ENCODE measurements at regions not wholly inside any gene's neighbourhood (a gene's known extent, or its start where the extent isn't known, plus 50 kb on each side); places are given as distances from the start of the nearest gene placed in this dataset.

DNA sequence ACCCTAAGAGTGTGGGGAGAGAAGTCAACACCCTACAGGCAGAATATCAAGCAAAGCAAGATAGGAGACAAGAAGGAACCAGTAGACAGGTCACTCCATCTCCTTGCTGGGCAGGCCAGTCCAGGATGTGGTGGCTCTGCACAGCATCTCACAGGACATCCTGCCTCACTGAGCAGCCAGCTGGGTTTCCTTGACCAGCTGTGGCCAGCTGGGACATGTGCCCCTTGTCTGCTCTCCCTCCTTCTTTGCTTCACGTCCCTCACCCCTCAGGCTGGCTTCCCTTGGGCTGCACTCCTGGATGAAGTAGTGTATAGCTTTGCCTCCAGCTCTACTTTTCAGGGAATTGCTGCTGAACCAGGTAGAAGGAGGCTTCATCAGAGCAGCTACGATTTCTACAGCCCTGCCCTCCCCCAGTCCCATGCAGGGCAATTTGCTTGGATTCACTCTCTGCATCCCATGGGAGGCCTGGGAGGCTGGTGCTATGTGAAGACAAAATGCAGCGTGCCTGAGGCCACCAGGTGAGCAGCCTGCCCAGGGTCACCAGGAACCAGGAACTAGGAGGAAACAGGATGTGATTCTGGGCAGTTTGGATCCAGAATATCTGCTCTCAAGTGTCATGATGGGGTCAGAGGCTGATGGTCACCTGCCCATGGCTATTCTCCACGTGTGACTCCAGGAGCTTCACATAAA, 110.0 kb upstream of the PMEPA1 start:
- intact Hi-C loops (cut with DNase I), result no loop called here

DNA sequence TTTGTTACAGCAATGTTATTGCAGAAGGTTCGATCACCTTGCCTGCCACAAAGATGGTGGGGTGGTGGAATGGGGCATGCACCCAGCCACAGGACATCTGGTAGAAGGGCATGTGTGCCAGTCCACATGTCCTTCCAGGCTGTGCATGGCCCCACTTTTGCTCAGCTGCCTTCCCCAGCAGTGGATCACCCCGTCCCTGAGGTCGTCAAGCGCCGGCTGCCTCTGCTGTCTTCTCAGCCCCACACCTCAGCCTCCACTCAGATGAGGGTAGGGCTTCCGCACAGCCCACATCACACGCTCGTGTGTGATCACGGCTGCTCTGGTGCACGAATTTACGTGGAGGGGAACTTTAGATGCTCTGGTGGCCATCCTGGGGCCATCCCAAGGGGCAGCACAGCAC, 109.5 kb upstream of the PMEPA1 start:
- Histone ChIP-seq H3K27me3 (no peaks in the 10 kb centered on the region), H3K9ac (ENCODE audit: low read depth in 2 of 2, low read length in 2 of 2) (no peak overlapping the region), H3K27ac (no peak overlapping the region), H3K9me3 (no peaks in the 10 kb centered on the region), H3K36me3 (no peaks in the 10 kb centered on the region), H3K4me3 (no peak overlapping the region), H3K4me1 (no peaks in the 10 kb centered on the region)
- no peak for DNase-seq
- intact Hi-C loops (cut with DNase I), result no loop called here
- TF ChIP-seq, protein P1, sequence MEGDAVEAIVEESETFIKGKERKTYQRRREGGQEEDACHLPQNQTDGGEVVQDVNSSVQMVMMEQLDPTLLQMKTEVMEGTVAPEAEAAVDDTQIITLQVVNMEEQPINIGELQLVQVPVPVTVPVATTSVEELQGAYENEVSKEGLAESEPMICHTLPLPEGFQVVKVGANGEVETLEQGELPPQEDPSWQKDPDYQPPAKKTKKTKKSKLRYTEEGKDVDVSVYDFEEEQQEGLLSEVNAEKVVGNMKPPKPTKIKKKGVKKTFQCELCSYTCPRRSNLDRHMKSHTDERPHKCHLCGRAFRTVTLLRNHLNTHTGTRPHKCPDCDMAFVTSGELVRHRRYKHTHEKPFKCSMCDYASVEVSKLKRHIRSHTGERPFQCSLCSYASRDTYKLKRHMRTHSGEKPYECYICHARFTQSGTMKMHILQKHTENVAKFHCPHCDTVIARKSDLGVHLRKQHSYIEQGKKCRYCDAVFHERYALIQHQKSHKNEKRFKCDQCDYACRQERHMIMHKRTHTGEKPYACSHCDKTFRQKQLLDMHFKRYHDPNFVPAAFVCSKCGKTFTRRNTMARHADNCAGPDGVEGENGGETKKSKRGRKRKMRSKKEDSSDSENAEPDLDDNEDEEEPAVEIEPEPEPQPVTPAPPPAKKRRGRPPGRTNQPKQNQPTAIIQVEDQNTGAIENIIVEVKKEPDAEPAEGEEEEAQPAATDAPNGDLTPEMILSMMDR (IDR thresholded peaks at IDR 0.05), result no peak

More for the DNA sequence above, 110.0 kb upstream of the PMEPA1 start:
- Histone ChIP-seq H3K9ac (ENCODE audit: low read depth in 2 of 2, low read length in 2 of 2) (no peak overlapping the region), H3K4me3 (no peak overlapping the region), H3K27ac (no peak overlapping the region), H3K27me3 (no peaks in the 10 kb centered on the region), H3K4me1 (no peaks in the 10 kb centered on the region), H3K9me3 (no peaks in the 10 kb centered on the region), H3K36me3 (no peaks in the 10 kb centered on the region)
- no peak for DNase-seq
- TF ChIP-seq, protein P1 (IDR thresholded peaks at IDR 0.05), result no peak

DNA sequence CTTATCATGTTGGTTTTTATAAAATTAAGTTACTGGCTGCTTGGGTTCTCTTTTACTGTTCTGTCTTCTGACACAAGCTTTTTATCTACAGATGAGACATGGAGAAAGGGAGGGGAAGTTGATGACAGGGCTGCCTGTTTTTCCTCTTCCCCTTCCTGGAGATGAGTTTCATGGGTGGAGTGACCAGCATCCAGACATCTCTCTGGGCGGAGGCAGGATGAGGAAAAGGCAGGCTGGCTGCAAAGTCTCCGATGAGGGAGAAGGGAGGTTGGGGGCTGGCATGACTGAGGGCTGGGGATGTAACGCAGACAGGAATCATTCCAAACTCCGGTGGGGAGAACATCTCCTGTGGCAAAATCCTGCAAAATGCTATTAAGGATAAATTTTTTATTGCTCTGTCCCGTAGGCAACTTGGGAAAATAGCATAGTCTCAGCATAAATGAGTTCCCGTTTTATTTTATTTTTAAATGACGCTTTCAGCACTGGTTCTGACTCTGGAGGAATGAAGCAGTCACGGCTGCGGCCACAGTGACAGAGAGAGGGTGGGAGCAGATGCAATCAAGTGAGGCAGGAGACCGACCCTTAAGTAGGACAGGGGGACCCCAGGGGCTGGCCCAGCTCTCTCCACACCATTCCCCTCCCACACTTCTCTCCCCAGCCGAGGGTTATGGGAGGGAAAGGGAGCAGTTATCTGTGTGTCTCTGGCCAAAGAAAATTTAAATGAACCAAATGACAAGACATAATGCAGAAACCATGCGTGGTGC, 108.8 kb upstream of the PMEPA1 start:
- intact Hi-C loops (cut with DNase I), result no loop called here
- no peaks in the 10 kb centered on the region for H3K9me3 ChIP-seq
- no peak for DNase-seq

DNA sequence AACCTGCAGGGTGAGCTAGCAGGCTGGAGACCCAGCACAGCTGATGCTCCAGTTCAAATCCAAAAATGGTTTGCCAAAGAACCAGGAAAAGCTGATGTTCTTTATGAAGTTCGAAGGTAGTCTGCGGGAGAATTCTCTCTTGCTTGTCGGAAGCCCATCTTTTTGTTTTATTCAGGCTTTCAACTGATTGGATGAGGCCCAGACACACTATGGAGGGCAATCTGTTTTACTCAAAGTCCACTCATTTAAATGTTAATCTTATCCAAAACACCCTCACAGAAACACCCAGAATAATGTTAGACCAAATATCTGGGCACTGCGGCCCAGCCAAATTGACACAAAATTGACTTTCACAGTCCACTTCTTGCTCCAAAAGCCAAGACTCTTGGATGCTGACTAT, 105.6 kb upstream of the PMEPA1 start:
- H3K4me1 ChIP-seq, result no peaks in the 10 kb centered on the region
- H3K27ac ChIP-seq, result no peak overlapping the region
- H3K9ac ChIP-seq (ENCODE audit: low read depth in 2 of 2, low read length in 2 of 2), result no peak overlapping the region
- intact Hi-C loops (cut with DNase I), result no loop called here
- TF ChIP-seq, protein P1 (IDR thresholded peaks at IDR 0.05), result no peak
- H3K27me3 ChIP-seq, result no peaks in the 10 kb centered on the region
- no peaks in the 10 kb centered on the region for H3K9me3 ChIP-seq
- no peak overlapping the region for H3K4me3 ChIP-seq
- no peaks in the 10 kb centered on the region for H3K36me3 ChIP-seq
- DNase-seq, result no peak

More for the DNA sequence above, 108.8 kb upstream of the PMEPA1 start:
- Histone ChIP-seq H3K27me3 (no peaks in the 10 kb centered on the region), H3K4me3 (no peak overlapping the region), H3K27ac (no peak overlapping the region), H3K4me1 (no peaks in the 10 kb centered on the region), H3K36me3 (no peaks in the 10 kb centered on the region), H3K9ac (ENCODE audit: low read depth in 2 of 2, low read length in 2 of 2) (no peak overlapping the region)
- TF ChIP-seq, protein P1 (IDR thresholded peaks at IDR 0.05), result no peak

DNA sequence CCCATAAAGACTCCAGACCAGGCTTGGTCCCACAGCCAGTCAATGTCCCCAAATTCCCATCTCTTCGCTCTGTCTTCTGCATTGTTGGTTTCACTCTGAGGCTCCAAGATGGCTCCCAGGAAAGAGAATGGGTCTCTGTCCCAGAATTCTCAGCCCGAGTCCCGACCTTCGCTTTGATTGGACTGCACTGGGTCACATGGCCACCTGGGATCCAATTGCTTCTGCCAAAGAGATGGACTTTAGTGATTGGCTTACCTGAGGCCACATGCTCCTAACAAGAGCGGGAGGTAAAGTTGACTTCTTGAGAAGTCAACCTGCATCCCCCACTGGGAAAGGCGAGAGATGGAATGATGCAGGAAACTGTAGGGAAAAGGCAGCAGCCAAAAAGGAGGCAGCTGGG, 104.7 kb upstream of the PMEPA1 start:
- no peaks in the 10 kb centered on the region for H3K36me3 ChIP-seq
- no peak overlapping the region for H3K27ac ChIP-seq
- intact Hi-C loops (cut with DNase I), result no loop called here
- no peaks in the 10 kb centered on the region for H3K27me3 ChIP-seq
- no peaks in the 10 kb centered on the region for H3K9me3 ChIP-seq
- H3K4me1 ChIP-seq, result no peaks in the 10 kb centered on the region
- TF ChIP-seq, protein P1 (IDR thresholded peaks at IDR 0.05), result no peak
- no peak overlapping the region for H3K9ac ChIP-seq (ENCODE audit: low read depth in 2 of 2, low read length in 2 of 2)
- no peak for DNase-seq
- H3K4me3 ChIP-seq, result no peak overlapping the region
